HEK293 (cell line): ENCODE measurements at regions not wholly inside any gene's neighbourhood (a gene's known extent, or its start where the extent isn't known, plus 50 kb on each side); places are given as distances from the start of the nearest gene placed in this dataset.

Source experiments
- CTCF ChIA-PET: fragments of 350-600 bp; formaldehyde crosslinking; extraction: SDS; loops from one replicate; lab custom pipeline; 2021; ENCODE audit warnings: antibody characterized with exemption; lab: Yijun Ruan, JAX
- POLR2A ChIA-PET: fragments of 300-600 bp; formaldehyde crosslinking; extraction: SDS; loops from one replicate; lab custom pipeline; 2020; ENCODE audit warnings: antibody characterized with exemption, inconsistent platforms; lab: Yijun Ruan, JAX
- H3K27ac ChIP-seq: fragments of 200-500 bp; sonication (Bioruptor generic); 2 replicates; pipeline ENCODE4 v1.5.1; 2014; ENCODE audit warnings: low read depth, low read length, control low read depth, inconsistent platforms; ENCODE audit errors: extremely low read depth
- H3K36me3 ChIP-seq, 2 experiments: fragments of 200-500 bp in 1 of 2; sonication (Bioruptor generic) in 1 of 2; 1 replicate in 1 of 2; 2 replicates in 1 of 2; pipeline ENCODE4 v1.5.1; 2014 to 2017; ENCODE audit warnings: inconsistent platforms in 2 of 2, low read length in 2 of 2; ENCODE audit not compliant: control insufficient read depth in 2 of 2, insufficient read depth in 1 of 2
- H3K4me1 ChIP-seq: fragments of 200-500 bp; sonication (Bioruptor generic); 2 replicates; pipeline ENCODE4 v1.5.1; 2014; ENCODE audit warnings: mild to moderate bottlenecking, low read length, inconsistent platforms; ENCODE audit not compliant: control insufficient read depth, insufficient read depth
- H3K4me3 ChIP-seq: 2 replicates; pipeline ENCODE4 v1.5.1; 2011; ENCODE audit warnings: low read depth, mild to moderate bottlenecking, control low read depth, low read length, moderate library complexity
- H3K9me3 ChIP-seq: fragments of 200-500 bp; sonication (Bioruptor generic); 2 replicates; pipeline ENCODE4 v1.5.1; 2014; ENCODE audit warnings: low read depth, low read length, inconsistent platforms; ENCODE audit not compliant: control insufficient read depth, insufficient read depth
- BCL11B ChIP-seq: fragments of 450-650 bp; formaldehyde crosslinking; IDR thresholded peaks from 2 replicates; pipeline ENCODE4 v1.5.1; 2016; ENCODE audit warnings: low read depth, missing biosample characterization, missing genetic modification characterization
- GFI1B ChIP-seq: fragments of 450-650 bp; formaldehyde crosslinking; IDR thresholded peaks from 2 replicates; pipeline ENCODE4 v1.5.1; 2016; ENCODE audit warnings: missing biosample characterization, missing genetic modification characterization
- KLF10 ChIP-seq: fragments of 450-650 bp; IDR thresholded peaks from 2 replicates; pipeline ENCODE4 v1.5.1; 2018; ENCODE audit warnings: missing biosample characterization, mild to moderate bottlenecking, missing genetic modification characterization
- SP2 ChIP-seq: fragments of 450-650 bp; formaldehyde crosslinking; IDR thresholded peaks from 2 replicates; pipeline ENCODE4 v1.5.1; 2016; ENCODE audit warnings: missing biosample characterization, missing genetic modification characterization
- YY1 ChIP-seq: fragments of 450-650 bp; formaldehyde crosslinking; IDR thresholded peaks from 2 replicates; pipeline ENCODE4 v1.5.1; 2018; ENCODE audit warnings: missing biosample characterization, missing genetic modification characterization
- ZNF202 ChIP-seq: fragments of 450-650 bp; formaldehyde crosslinking; IDR thresholded peaks from 2 replicates; pipeline ENCODE4 v1.5.1; 2016; ENCODE audit warnings: missing biosample characterization, missing genetic modification characterization, borderline replicate concordance
- ZNF24 ChIP-seq: fragments of 450-650 bp; formaldehyde crosslinking; IDR thresholded peaks from 2 replicates; pipeline ENCODE4 v1.5.1; 2016; ENCODE audit warnings: missing biosample characterization, missing genetic modification characterization
- ZNF248 ChIP-seq: fragments of 450-650 bp; formaldehyde crosslinking; IDR thresholded peaks from 2 replicates; pipeline ENCODE4 v1.5.1; 2017; ENCODE audit warnings: missing biosample characterization, missing genetic modification characterization
- ZNF350 ChIP-seq: fragments of 450-650 bp; formaldehyde crosslinking; IDR thresholded peaks from 2 replicates; pipeline ENCODE4 v1.5.0; 2017; ENCODE audit warnings: missing biosample characterization, mild to moderate bottlenecking, missing genetic modification characterization
- ZNF366 ChIP-seq: fragments of 450-650 bp; formaldehyde crosslinking; conservative IDR thresholded peaks from 2 replicates; pipeline ENCODE4 v1.5.1; 2016; ENCODE audit warnings: missing biosample characterization, missing genetic modification characterization
- ZNF426 ChIP-seq: fragments of 450-650 bp; formaldehyde crosslinking; IDR thresholded peaks from 2 replicates; pipeline ENCODE4 v1.5.1; 2017; ENCODE audit warnings: missing biosample characterization, missing genetic modification characterization, mild to moderate bottlenecking, inconsistent platforms, moderate library complexity
- ZNF510 ChIP-seq: fragments of 450-650 bp; formaldehyde crosslinking; IDR thresholded peaks from 2 replicates; pipeline ENCODE4 v1.5.1; 2018; ENCODE audit warnings: mild to moderate bottlenecking, missing genetic modification characterization, missing biosample characterization; ENCODE audit not compliant: insufficient replicate concordance
- ZNF560 ChIP-seq: fragments of 450-650 bp; formaldehyde crosslinking; IDR thresholded peaks from 2 replicates; pipeline ENCODE4 v1.5.1; 2017; ENCODE audit warnings: missing biosample characterization, missing genetic modification characterization, borderline replicate concordance
- ZNF571 ChIP-seq: fragments of 450-650 bp; formaldehyde crosslinking; IDR thresholded peaks from 2 replicates; pipeline ENCODE4 v1.5.0; 2017; ENCODE audit warnings: missing biosample characterization, missing genetic modification characterization
- ZNF660 ChIP-seq: fragments of 450-650 bp; IDR thresholded peaks from 2 replicates; pipeline ENCODE4 v1.5.1; 2018; ENCODE audit warnings: missing biosample characterization, mild to moderate bottlenecking, missing genetic modification characterization
- ZNF677 ChIP-seq: fragments of 450-650 bp; IDR thresholded peaks from 2 replicates; pipeline ENCODE4 v1.5.0; 2018; ENCODE audit warnings: missing biosample characterization, mild to moderate bottlenecking, missing genetic modification characterization, moderate library complexity
- ZNF776 ChIP-seq: fragments of 450-650 bp; formaldehyde crosslinking; IDR thresholded peaks from 2 replicates; pipeline ENCODE4 v1.5.0; 2017; ENCODE audit warnings: missing biosample characterization, missing genetic modification characterization, borderline replicate concordance
- TF ChIP-seq, protein P1 (sequence below): fragments of 450-650 bp; formaldehyde crosslinking; IDR thresholded peaks from 2 replicates; pipeline ENCODE4 v1.5.1; 2016; ENCODE audit warnings: missing biosample characterization, missing genetic modification characterization
- TF ChIP-seq, protein P2 (sequence below): fragments of 450-650 bp; formaldehyde crosslinking; IDR thresholded peaks from 2 replicates; pipeline ENCODE4 v1.5.1; 2016; ENCODE audit warnings: missing biosample characterization, missing genetic modification characterization
- TF ChIP-seq, protein P3 (sequence below): fragments of 450-650 bp; formaldehyde crosslinking; IDR thresholded peaks from 2 replicates; pipeline ENCODE4 v1.5.1; 2016; ENCODE audit warnings: missing biosample characterization, missing genetic modification characterization
- TF ChIP-seq, protein P4 (sequence below): fragments of 450-650 bp; formaldehyde crosslinking; IDR thresholded peaks from 2 replicates; pipeline ENCODE4 v1.5.1; 2017; ENCODE audit warnings: missing biosample characterization, missing genetic modification characterization
- TF ChIP-seq, protein P5 (sequence below): fragments of 450-650 bp; formaldehyde crosslinking; IDR thresholded peaks from 2 replicates; pipeline ENCODE4 v1.5.1; 2016; ENCODE audit warnings: missing biosample characterization, missing genetic modification characterization
- TF ChIP-seq, protein P6 (sequence below): fragments of 450-650 bp; formaldehyde crosslinking; IDR thresholded peaks from 2 replicates; pipeline ENCODE4 v1.5.1; 2016; ENCODE audit warnings: missing biosample characterization, missing genetic modification characterization
- TF ChIP-seq, protein P7 (sequence below): fragments of 450-650 bp; formaldehyde crosslinking; IDR thresholded peaks from 2 replicates; pipeline ENCODE4 v1.5.1; 2016; ENCODE audit warnings: missing biosample characterization, missing genetic modification characterization

DNA sequence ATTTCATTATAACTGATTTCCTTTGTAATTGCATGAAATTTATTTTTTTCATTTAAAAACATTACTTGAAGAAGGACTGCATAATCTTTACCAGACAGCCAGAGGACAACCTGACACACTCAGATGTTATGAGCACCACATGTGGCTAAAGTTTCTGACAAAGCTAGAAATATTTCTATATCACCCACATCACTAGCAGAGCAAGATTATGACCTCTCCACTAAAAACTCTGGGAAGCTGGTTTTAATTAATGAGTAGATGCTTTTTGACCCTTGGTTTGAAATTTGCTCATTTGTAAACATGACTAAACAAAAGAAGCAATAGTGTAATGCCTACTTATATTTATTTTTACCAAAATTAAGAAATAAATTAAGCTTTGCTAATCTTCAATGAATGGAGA is 661.5 kb upstream of the EPHA5 start (continued):
- TF ChIP-seq, protein P1, sequence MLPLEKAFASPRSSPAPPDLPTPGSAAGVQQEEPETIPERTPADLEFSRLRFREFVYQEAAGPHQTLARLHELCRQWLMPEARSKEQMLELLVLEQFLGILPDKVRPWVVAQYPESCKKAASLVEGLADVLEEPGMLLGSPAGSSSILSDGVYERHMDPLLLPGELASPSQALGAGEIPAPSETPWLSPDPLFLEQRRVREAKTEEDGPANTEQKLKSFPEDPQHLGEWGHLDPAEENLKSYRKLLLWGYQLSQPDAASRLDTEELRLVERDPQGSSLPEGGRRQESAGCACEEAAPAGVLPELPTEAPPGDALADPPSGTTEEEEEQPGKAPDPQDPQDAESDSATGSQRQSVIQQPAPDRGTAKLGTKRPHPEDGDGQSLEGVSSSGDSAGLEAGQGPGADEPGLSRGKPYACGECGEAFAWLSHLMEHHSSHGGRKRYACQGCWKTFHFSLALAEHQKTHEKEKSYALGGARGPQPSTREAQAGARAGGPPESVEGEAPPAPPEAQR (tag by site-specific recombination), result no peak
- TF ChIP-seq ZNF24 (no peak), ZNF202 (tag by site-specific recombination) (no peak), ZNF776 (tag by site-specific recombination) (no peak), SP2 (no peak), ZNF350 (tag by site-specific recombination) (no peak), ZNF560 (no peak), ZNF248 (tag by site-specific recombination) (no peak)
- TF ChIP-seq, protein P2, sequence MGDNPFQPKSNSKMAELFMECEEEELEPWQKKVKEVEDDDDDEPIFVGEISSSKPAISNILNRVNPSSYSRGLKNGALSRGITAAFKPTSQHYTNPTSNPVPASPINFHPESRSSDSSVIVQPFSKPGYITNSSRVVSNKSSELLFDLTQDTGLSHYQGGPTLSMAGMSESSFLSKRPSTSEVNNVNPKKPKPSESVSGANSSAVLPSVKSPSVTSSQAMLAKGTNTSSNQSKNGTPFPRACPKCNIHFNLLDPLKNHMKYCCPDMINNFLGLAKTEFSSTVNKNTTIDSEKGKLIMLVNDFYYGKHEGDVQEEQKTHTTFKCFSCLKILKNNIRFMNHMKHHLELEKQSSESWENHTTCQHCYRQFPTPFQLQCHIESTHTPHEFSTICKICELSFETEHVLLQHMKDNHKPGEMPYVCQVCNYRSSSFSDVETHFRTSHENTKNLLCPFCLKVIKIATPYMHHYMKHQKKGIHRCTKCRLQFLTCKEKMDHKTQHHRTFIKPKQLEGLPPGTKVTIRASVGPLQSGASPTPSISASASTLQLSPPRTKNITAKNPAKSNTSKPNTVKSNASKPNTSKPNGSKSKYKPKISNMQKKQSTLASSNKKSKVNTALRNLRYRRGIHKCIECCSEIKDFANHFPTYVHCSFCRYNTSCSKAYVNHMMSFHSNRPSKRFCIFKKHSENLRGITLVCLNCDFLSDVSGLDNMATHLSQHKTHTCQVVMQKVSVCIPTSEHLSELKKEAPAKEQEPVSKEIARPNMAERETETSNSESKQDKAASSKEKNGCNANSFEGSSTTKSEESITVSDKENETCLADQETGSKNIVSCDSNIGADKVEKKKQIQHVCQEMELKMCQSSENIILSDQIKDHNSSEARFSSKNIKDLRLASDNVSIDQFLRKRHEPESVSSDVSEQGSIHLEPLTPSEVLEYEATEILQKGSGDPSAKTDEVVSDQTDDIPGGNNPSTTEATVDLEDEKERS (tag by site-specific recombination), result no peak

DNA sequence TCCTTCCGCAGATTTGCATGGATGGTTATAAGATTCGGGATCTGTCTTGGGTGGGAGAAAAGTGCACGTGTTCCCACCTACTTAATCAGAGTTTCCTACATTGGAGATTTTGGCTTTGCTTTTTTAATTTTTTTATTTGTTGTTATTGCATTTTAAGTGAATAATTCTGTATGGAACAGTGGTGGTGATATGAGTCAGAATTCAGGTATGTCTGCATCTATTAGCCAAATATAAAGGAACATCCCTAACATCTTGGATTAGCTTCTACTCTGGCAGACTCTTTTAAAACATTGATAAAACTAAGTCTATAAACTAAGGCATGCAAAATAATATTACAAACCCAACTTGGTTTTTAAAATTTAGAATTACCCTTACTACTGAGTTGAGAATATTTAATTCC is 659.8 kb upstream of the EPHA5 start:
- H3K4me1 ChIP-seq, result no peaks in the 10 kb centered on the region
- no peaks in the 10 kb centered on the region for H3K9me3 ChIP-seq
- H3K27ac ChIP-seq, result no peak overlapping the region
- POLR2A ChIA-PET, result no interaction called here
- no peak overlapping the region for H3K4me3 ChIP-seq
- H3K36me3 ChIP-seq, result no peaks in the 10 kb centered on the region
- CTCF ChIA-PET, result no interaction called here
- no peak for TF ChIP-seq ZNF571 (tag by site-specific recombination)
- no peak for TF ChIP-seq ZNF510 (tag by site-specific recombination)
- no peak for TF ChIP-seq ZNF366 (tag by site-specific recombination)
- TF ChIP-seq, protein P3, sequence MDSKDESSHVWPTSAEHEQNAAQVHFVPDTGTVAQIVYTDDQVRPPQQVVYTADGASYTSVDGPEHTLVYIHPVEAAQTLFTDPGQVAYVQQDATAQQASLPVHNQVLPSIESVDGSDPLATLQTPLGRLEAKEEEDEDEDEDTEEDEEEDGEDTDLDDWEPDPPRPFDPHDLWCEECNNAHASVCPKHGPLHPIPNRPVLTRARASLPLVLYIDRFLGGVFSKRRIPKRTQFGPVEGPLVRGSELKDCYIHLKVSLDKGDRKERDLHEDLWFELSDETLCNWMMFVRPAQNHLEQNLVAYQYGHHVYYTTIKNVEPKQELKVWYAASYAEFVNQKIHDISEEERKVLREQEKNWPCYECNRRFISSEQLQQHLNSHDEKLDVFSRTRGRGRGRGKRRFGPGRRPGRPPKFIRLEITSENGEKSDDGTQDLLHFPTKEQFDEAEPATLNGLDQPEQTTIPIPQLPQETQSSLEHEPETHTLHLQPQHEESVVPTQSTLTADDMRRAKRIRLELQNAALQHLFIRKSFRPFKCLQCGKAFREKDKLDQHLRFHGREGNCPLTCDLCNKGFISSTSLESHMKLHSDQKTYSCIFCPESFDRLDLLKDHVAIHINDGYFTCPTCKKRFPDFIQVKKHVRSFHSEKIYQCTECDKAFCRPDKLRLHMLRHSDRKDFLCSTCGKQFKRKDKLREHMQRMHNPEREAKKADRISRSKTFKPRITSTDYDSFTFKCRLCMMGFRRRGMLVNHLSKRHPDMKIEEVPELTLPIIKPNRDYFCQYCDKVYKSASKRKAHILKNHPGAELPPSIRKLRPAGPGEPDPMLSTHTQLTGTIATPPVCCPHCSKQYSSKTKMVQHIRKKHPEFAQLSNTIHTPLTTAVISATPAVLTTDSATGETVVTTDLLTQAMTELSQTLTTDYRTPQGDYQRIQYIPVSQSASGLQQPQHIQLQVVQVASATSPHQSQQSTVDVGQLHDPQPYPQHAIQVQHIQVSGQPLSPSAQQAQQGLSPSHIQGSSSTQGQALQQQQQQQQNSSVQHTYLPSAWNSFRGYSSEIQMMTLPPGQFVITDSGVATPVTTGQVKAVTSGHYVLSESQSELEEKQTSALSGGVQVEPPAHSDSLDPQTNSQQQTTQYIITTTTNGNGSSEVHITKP (tag by site-specific recombination), result no peak
- no peak for TF ChIP-seq KLF10 (tag by site-specific recombination)
- no peak for TF ChIP-seq ZNF426 (tag by site-specific recombination)
- no peak for TF ChIP-seq ZNF660
- TF ChIP-seq, protein P4, sequence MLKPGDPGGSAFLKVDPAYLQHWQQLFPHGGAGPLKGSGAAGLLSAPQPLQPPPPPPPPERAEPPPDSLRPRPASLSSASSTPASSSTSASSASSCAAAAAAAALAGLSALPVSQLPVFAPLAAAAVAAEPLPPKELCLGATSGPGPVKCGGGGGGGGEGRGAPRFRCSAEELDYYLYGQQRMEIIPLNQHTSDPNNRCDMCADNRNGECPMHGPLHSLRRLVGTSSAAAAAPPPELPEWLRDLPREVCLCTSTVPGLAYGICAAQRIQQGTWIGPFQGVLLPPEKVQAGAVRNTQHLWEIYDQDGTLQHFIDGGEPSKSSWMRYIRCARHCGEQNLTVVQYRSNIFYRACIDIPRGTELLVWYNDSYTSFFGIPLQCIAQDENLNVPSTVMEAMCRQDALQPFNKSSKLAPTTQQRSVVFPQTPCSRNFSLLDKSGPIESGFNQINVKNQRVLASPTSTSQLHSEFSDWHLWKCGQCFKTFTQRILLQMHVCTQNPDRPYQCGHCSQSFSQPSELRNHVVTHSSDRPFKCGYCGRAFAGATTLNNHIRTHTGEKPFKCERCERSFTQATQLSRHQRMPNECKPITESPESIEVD (tag by site-specific recombination), result no peak
- TF ChIP-seq ZNF677, result no peak
- TF ChIP-seq YY1 (tag by site-specific recombination), result no peak
- TF ChIP-seq GFI1B, result no peak
- TF ChIP-seq, protein P5, sequence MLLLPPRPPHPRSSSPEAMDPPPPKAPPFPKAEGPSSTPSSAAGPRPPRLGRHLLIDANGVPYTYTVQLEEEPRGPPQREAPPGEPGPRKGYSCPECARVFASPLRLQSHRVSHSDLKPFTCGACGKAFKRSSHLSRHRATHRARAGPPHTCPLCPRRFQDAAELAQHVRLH (tag by site-specific recombination), result no peak
- TF ChIP-seq BCL11B (tag by site-specific recombination), result no peak
- TF ChIP-seq, protein P6, sequence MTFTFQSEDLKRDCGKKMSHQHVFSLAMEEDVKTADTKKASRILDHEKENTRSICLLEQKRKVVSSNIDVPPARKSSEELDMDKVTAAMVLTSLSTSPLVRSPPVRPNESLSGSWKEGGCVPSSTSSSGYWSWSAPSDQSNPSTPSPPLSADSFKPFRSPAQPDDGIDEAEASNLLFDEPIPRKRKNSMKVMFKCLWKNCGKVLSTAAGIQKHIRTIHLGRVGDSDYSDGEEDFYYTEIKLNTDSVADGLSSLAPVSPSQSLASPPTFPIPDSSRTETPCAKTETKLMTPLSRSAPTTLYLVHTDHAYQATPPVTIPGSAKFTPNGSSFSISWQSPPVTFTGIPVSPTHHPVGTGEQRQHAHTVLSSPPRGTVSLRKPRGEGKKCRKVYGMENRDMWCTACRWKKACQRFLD (tag by site-specific recombination), result no peak
- TF ChIP-seq, protein P7, sequence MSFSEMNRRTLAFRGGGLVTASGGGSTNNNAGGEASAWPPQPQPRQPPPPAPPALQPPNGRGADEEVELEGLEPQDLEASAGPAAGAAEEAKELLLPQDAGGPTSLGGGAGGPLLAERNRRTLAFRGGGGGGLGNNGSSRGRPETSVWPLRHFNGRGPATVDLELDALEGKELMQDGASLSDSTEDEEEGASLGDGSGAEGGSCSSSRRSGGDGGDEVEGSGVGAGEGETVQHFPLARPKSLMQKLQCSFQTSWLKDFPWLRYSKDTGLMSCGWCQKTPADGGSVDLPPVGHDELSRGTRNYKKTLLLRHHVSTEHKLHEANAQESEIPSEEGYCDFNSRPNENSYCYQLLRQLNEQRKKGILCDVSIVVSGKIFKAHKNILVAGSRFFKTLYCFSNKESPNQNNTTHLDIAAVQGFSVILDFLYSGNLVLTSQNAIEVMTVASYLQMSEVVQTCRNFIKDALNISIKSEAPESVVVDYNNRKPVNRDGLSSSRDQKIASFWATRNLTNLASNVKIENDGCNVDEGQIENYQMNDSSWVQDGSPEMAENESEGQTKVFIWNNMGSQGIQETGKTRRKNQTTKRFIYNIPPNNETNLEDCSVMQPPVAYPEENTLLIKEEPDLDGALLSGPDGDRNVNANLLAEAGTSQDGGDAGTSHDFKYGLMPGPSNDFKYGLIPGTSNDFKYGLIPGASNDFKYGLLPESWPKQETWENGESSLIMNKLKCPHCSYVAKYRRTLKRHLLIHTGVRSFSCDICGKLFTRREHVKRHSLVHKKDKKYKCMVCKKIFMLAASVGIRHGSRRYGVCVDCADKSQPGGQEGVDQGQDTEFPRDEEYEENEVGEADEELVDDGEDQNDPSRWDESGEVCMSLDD (tag by site-specific recombination), result no peak
